H9 (cell line): ENCODE measurements at regions not wholly inside any gene's neighbourhood (a gene's known extent, or its start where the extent isn't known, plus 50 kb on each side); places are given as distances from the start of the nearest gene placed in this dataset.

Experiments used
- DNase-seq: peaks from one replicate; pipeline ENCODE4 v3.0.0-alpha.2; 2017
- H2AFZ ChIP-seq: one replicate; pipeline ENCODE4 v1.6.1; 2013; ENCODE audit warnings: mild to moderate bottlenecking, low read length, control low read depth, moderate library complexity
- H2AK5ac ChIP-seq: 2 replicates; pipeline ENCODE4 v1.6.1; 2013; ENCODE audit warnings: low read length, control low read depth, mixed read lengths; ENCODE audit not compliant: insufficient read length
- H2BK120ac ChIP-seq: one replicate; pipeline ENCODE4 v1.6.1; 2013; ENCODE audit warnings: low read depth, mild to moderate bottlenecking, low read length, control low read depth, inconsistent platforms; ENCODE audit not compliant: poor library complexity, severe bottlenecking
- H2BK12ac ChIP-seq: 2 replicates; pipeline ENCODE4 v1.6.1; 2013; ENCODE audit warnings: low read length, control low read depth, mixed read lengths, low read depth; ENCODE audit not compliant: insufficient read length
- H2BK15ac ChIP-seq: 2 replicates; pipeline ENCODE4 v1.6.1; 2013; ENCODE audit warnings: low read depth, low read length, control low read depth
- H2BK20ac ChIP-seq: one replicate; pipeline ENCODE4 v1.6.1; 2013; ENCODE audit warnings: low read depth, mild to moderate bottlenecking, low read length, control low read depth, inconsistent platforms; ENCODE audit not compliant: poor library complexity, severe bottlenecking
- H2BK5ac ChIP-seq: 2 replicates; pipeline ENCODE4 v1.6.1; 2013; ENCODE audit warnings: low read length, control low read depth, mixed read lengths; ENCODE audit not compliant: insufficient read length
- H3K14ac ChIP-seq: 2 replicates; pipeline ENCODE4 v1.6.1; 2013; ENCODE audit warnings: low read length, control low read depth; ENCODE audit not compliant: insufficient read depth
- H3K18ac ChIP-seq: 2 replicates; pipeline ENCODE4 v1.6.1; 2013; ENCODE audit warnings: low read depth, mild to moderate bottlenecking, mixed read lengths, low read length, control low read depth; ENCODE audit not compliant: insufficient read length
- H3K23ac ChIP-seq: 2 replicates; pipeline ENCODE4 v1.6.1; 2013; ENCODE audit warnings: low read length, control low read depth, mixed read lengths, low read depth; ENCODE audit not compliant: insufficient read length
- H3K23me2 ChIP-seq: 2 replicates; pipeline ENCODE4 v1.6.1; 2013; ENCODE audit warnings: low read depth, mild to moderate bottlenecking, mixed read lengths, low read length, control low read depth; ENCODE audit not compliant: insufficient read length, poor library complexity, severe bottlenecking
- H3K27ac ChIP-seq: 2 replicates; pipeline ENCODE4 v1.5.1; 2013; ENCODE audit warnings: low read length, control low read depth, mixed read lengths, low read depth; ENCODE audit not compliant: insufficient read length
- H3K27me3 ChIP-seq: 2 replicates; pipeline ENCODE4 v1.6.1; 2013; ENCODE audit warnings: low read length, control low read depth, inconsistent platforms; ENCODE audit not compliant: insufficient read depth
- H3K4ac ChIP-seq: 2 replicates; pipeline ENCODE4 v1.6.1; 2013; ENCODE audit warnings: low read depth, mild to moderate bottlenecking, control low read depth, inconsistent platforms, low read length, moderate library complexity
- H3K4me1 ChIP-seq: 2 replicates; pipeline ENCODE4 v1.6.1; 2013; ENCODE audit warnings: low read length, control low read depth, inconsistent platforms; ENCODE audit not compliant: insufficient read depth
- H3K4me2 ChIP-seq: 2 replicates; pipeline ENCODE4 v1.6.1; 2013; ENCODE audit warnings: low read length, control low read depth, mixed read lengths; ENCODE audit not compliant: insufficient read length, insufficient read depth
- H3K56ac ChIP-seq: 2 replicates; pipeline ENCODE4 v1.6.1; 2013; ENCODE audit warnings: low read depth, mild to moderate bottlenecking, mixed read lengths, low read length, control low read depth; ENCODE audit not compliant: insufficient read length
- H3K79me1 ChIP-seq: 2 replicates; pipeline ENCODE4 v1.6.1; 2013; ENCODE audit warnings: low read depth, mild to moderate bottlenecking, moderate library complexity, low read length, control low read depth, inconsistent platforms; ENCODE audit not compliant: insufficient read depth, poor library complexity, severe bottlenecking
- H3K79me2 ChIP-seq: 2 replicates; pipeline ENCODE4 v1.6.1; 2013; ENCODE audit warnings: low read length, control low read depth, inconsistent platforms; ENCODE audit not compliant: insufficient read depth
- H3K9ac ChIP-seq: 2 replicates; pipeline ENCODE4 v1.6.1; 2013; ENCODE audit warnings: low read length, control low read depth, mixed read lengths; ENCODE audit not compliant: insufficient read length; ENCODE audit errors: extremely low read depth
- H3K9me3 ChIP-seq: one replicate; pipeline ENCODE4 v1.6.1; 2013; ENCODE audit warnings: low read depth, low read length, inconsistent platforms; ENCODE audit not compliant: control insufficient read depth
- H3T11ph ChIP-seq: one replicate; pipeline ENCODE4 v1.6.1; 2013; ENCODE audit warnings: mild to moderate bottlenecking, low read length, control low read depth, inconsistent platforms
- H4K20me1 ChIP-seq: one replicate; pipeline ENCODE4 v1.6.1; 2013; ENCODE audit not compliant: control insufficient read depth, insufficient read length, insufficient read depth
- H4K5ac ChIP-seq: 2 replicates; pipeline ENCODE4 v1.6.1; 2013; ENCODE audit warnings: low read depth, mild to moderate bottlenecking, mixed read lengths, low read length, control low read depth; ENCODE audit not compliant: insufficient read length
- H4K8ac ChIP-seq: replicated peaks from 2 replicates; pipeline ENCODE4 v1.6.1; 2013; ENCODE audit warnings: low read length, control low read depth, mixed read lengths, low read depth; ENCODE audit not compliant: insufficient read length
- H4K91ac ChIP-seq: 2 replicates; pipeline ENCODE4 v1.6.1; 2013; ENCODE audit warnings: low read depth, mild to moderate bottlenecking, moderate library complexity, mixed read lengths, low read length, control low read depth; ENCODE audit not compliant: insufficient read length
- H3K27ac Mint-ChIP-seq, 3 experiments: 2 replicates in 2 of 3; 3 replicates in 1 of 3; pipeline ENCODE4 v1.8.0; 2020 to 2021; ENCODE audit warnings: mixed read lengths in 3 of 3, mild to moderate bottlenecking in 1 of 3, moderate library complexity in 1 of 3
- H3K27me3 Mint-ChIP-seq: 2 replicates; pipeline ENCODE4 v1.8.0; 2021; ENCODE audit warnings: low read depth, mild to moderate bottlenecking, moderate library complexity, mixed read lengths
- H3K36me3 Mint-ChIP-seq, 3 experiments: 2 replicates in 2 of 3; 3 replicates in 1 of 3; pipeline ENCODE4 v1.8.0; 2020 to 2021; ENCODE audit warnings: low read depth in 3 of 3, mixed read lengths in 3 of 3; ENCODE audit not compliant: insufficient read depth in 1 of 3
- H3K4me1 Mint-ChIP-seq, 2 experiments: 2 replicates each; pipeline ENCODE4 v1.8.0; 2020; ENCODE audit warnings: mixed read lengths in 2 of 2
- H3K4me3 Mint-ChIP-seq, 2 experiments: 2 replicates in 1 of 2; 3 replicates in 1 of 2; pipeline ENCODE4 v1.8.0; 2020 to 2021; ENCODE audit warnings: mild to moderate bottlenecking in 2 of 2, mixed read lengths in 2 of 2, moderate library complexity in 1 of 2
- H3K9me3 Mint-ChIP-seq, 2 experiments: 2 replicates in 1 of 2; 3 replicates in 1 of 2; pipeline ENCODE4 v1.8.0; 2020; ENCODE audit warnings: mild to moderate bottlenecking in 2 of 2, mixed read lengths in 2 of 2, moderate library complexity in 1 of 2
- CTCF ChIP-seq: fragments of 200-600 bp; sonication (generic); conservative IDR thresholded peaks from 3 replicates; pipeline ENCODE4 v1.8.0; 2021; ENCODE audit warnings: antibody characterized with exemption, mild to moderate bottlenecking
- WGBS: extraction: QIAGEN DNeasy Blood & Tissue Kit; methylation state at CpG from one replicate; pipeline ENCODE4 v1.1.7; 2013; ENCODE audit warnings: missing lambda C conversion rate, low lambda C conversion rate, mixed read lengths; ENCODE audit not compliant: insufficient read length; ENCODE audit errors: extremely low coverage; 5-methylcytosine and 5-hydroxymethylcytosine counted together

GRCh38 chr18:39660141-39660540, 2094.5 kb upstream of the CELF4 start:
- Histone ChIP-seq H3K9ac (no peak overlapping the region), H2AFZ (no peak overlapping the region), H2BK12ac (no peak overlapping the region), H3K9me3 (no peaks in the 10 kb centered on the region), H3K79me1 (no peaks in the 10 kb centered on the region), H2BK5ac (no peak overlapping the region), H2BK15ac (no peak overlapping the region), H2BK20ac (no peak overlapping the region), H2BK120ac (no peak overlapping the region), H4K8ac (no peak overlapping the region), H2AK5ac (no peak overlapping the region), H4K20me1 (no peaks in the 10 kb centered on the region), H3K23me2 (no peaks in the 10 kb centered on the region), H3K79me2 (no peaks in the 10 kb centered on the region), H3K4me2 (no peak overlapping the region), H3K14ac (no peak overlapping the region), H3K18ac (no peak overlapping the region), H4K5ac (no peak overlapping the region), H3K4me1 (no peaks in the 10 kb centered on the region), H3T11ph (no peak overlapping the region), H3K23ac (no peak overlapping the region), H3K27ac (no peak overlapping the region), H3K56ac (no peak overlapping the region), H3K4ac (no peak overlapping the region), H3K27me3 (no peaks in the 10 kb centered on the region), H4K91ac (no peak overlapping the region)
- H3K27ac Mint-ChIP-seq: no peak overlapping the region
- no peak for DNase-seq
- H3K27me3 Mint-ChIP-seq: no peaks in the 10 kb centered on the region
- no peak for TF ChIP-seq CTCF
- no peaks in the 10 kb centered on the region for H3K36me3 Mint-ChIP-seq
- H3K4me1 Mint-ChIP-seq: peaks cover 16 to 19% of the 10 kb centered on the region in 2 experiments
- WGBS: no CpG with 5 or more reads among the region's 2 CpGs
- H3K4me3 Mint-ChIP-seq: no peak overlapping the region
- no peaks in the 10 kb centered on the region for H3K9me3 Mint-ChIP-seq
